Neuron (in vitro differentiated cells): ENCODE measurements at regions not wholly inside any gene's neighbourhood (a gene's known extent, or its start where the extent isn't known, plus 50 kb on each side); places are given as distances from the start of the nearest gene placed in this dataset.
"Not testable (repeated sequence)": the region's sequence is repeated elsewhere in the genome, so short reads cannot be mapped to it uniquely, and the experiment has no call there.

Experiments
- H2AFZ ChIP-seq: one replicate; pipeline ENCODE4 v1.6.1; 2013; ENCODE audit warnings: low read depth, mild to moderate bottlenecking, inconsistent platforms, low read length, moderate library complexity
- H3K27me3 ChIP-seq: one replicate; pipeline ENCODE4 v1.6.1; 2013; ENCODE audit warnings: low read length; ENCODE audit not compliant: insufficient read depth
- H3K36me3 ChIP-seq: one replicate; pipeline ENCODE4 v1.6.1; 2013; ENCODE audit warnings: low read length; ENCODE audit not compliant: insufficient read depth
- H3K4me1 ChIP-seq: one replicate; pipeline ENCODE4 v1.6.1; 2013; ENCODE audit warnings: low read length; ENCODE audit not compliant: insufficient read depth
- H3K4me3 ChIP-seq: 2 replicates; pipeline ENCODE4 v1.5.1; 2013; ENCODE audit warnings: mild to moderate bottlenecking, low read length, moderate library complexity
- H3K9me3 ChIP-seq: one replicate; pipeline ENCODE4 v1.6.1; 2013; ENCODE audit warnings: low read length

DNA sequence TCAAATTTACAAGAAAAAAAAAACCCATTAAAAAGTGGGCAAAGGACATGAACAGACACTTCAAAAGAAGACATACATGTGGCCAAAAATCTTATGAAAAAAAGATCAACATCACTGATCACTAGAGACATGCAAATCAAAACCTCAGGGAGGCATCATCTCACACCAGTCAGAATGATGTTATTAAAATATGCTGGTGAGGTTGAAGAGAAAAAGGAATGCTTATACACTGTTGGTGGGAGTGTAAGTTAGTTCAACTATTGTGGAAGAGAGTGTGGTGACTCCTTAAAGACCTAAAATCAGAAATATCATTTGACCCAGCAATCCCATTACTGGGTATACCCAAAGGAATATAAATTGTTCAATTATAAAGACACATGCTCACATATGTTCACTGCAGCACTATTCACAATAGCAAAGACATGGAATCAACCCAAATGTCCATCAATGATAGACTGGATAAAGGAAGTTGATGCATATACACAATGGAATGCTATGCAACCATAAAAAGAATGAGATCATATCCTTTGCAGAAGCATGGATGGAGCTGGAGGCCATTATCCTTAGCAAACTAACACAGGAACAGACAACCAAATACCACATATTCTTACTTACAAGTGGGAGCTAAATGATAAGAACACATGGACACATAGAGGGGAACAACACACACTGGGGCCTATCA, 100.3 kb upstream of the GALNT15 start:
- H3K36me3 ChIP-seq, H3K27me3 ChIP-seq, H3K4me3 ChIP-seq, H2AFZ ChIP-seq, H3K4me1 ChIP-seq, H3K9me3 ChIP-seq: not testable (repeated sequence)

GRCh38 chr3:16075647-16076046, 98.8 kb upstream of the GALNT15 start:
- Histone ChIP-seq H3K36me3 (no peaks in the 10 kb centered on the region), H3K4me3 (no peak overlapping the region), H3K9me3 (no peaks in the 10 kb centered on the region), H2AFZ (no peak overlapping the region), H3K4me1 (no peaks in the 10 kb centered on the region), H3K27me3 (no peaks in the 10 kb centered on the region)

DNA sequence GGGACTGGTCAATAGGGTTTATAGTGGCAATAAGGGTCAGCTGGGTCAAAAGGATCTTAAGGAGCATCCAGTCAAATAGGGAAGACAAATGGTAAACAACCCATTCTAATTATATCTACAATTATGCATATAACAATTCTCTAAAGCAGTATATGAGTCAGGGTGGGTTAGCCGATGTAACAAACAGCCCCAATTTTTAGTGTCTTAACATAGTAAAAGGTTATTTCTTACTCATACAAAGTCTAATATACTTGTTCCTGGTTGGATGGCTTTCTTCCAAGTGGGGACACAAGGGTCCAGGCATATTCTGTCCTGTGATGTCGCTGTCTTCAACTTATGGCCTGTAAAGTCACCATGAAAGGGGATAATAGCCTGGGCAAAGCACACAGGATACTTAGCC, 97.9 kb upstream of the GALNT15 start:
- no peak overlapping the region for H2AFZ ChIP-seq
- no peaks in the 10 kb centered on the region for H3K36me3 ChIP-seq
- H3K27me3 ChIP-seq = no peaks in the 10 kb centered on the region
- no peaks in the 10 kb centered on the region for H3K4me1 ChIP-seq
- H3K9me3 ChIP-seq = no peaks in the 10 kb centered on the region
- H3K4me3 ChIP-seq = no peak overlapping the region

GRCh38 chr3:16077146-16077545, 97.3 kb upstream of the GALNT15 start:
- H3K27me3 ChIP-seq = not testable (repeated sequence)

GRCh38 chr3:16077681-16078080, 96.8 kb upstream of the GALNT15 start:
- not testable (repeated sequence) for H3K4me1 ChIP-seq

More at GRCh38 chr3:16077146-16077545, 97.3 kb upstream of the GALNT15 start:
- not testable (repeated sequence) for H3K36me3 ChIP-seq, H3K4me3 ChIP-seq, H3K4me1 ChIP-seq, H2AFZ ChIP-seq, H3K9me3 ChIP-seq

GRCh38 chr3:16079519-16079918, 95.0 kb upstream of the GALNT15 start:
- H3K4me3 ChIP-seq = no peak overlapping the region
- no peaks in the 10 kb centered on the region for H3K36me3 ChIP-seq
- H3K27me3 ChIP-seq = no peaks in the 10 kb centered on the region
- no peak overlapping the region for H2AFZ ChIP-seq
- no peaks in the 10 kb centered on the region for H3K4me1 ChIP-seq
- H3K9me3 ChIP-seq = no peaks in the 10 kb centered on the region

More at GRCh38 chr3:16077681-16078080, 96.8 kb upstream of the GALNT15 start:
- H2AFZ ChIP-seq, H3K4me3 ChIP-seq, H3K36me3 ChIP-seq, H3K27me3 ChIP-seq, H3K9me3 ChIP-seq: not testable (repeated sequence)

DNA sequence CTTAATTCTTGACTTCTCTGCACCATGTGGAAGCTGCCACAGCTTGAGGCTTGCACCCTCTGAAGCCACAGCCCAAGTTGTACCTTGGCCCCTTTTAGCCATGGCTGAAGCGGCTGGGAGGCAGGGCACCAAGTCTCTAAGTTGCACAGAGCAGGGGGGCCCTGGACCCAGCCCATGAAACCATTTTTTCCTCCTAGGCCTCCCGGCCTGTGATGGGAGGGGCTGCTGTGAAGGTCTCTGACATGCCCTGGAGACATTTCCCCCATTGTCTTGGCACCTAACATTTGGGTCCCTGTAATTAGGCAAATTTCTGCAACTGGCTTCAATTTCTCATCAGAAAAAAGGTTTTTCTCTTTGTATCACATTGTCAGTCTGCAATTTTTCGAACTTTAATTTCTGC, 92.8 kb upstream of the GALNT15 start:
- no peaks in the 10 kb centered on the region for H3K27me3 ChIP-seq
- H3K9me3 ChIP-seq = no peaks in the 10 kb centered on the region
- no peaks in the 10 kb centered on the region for H3K36me3 ChIP-seq
- H3K4me1 ChIP-seq = no peaks in the 10 kb centered on the region
- no peak overlapping the region for H2AFZ ChIP-seq
- no peak overlapping the region for H3K4me3 ChIP-seq

DNA sequence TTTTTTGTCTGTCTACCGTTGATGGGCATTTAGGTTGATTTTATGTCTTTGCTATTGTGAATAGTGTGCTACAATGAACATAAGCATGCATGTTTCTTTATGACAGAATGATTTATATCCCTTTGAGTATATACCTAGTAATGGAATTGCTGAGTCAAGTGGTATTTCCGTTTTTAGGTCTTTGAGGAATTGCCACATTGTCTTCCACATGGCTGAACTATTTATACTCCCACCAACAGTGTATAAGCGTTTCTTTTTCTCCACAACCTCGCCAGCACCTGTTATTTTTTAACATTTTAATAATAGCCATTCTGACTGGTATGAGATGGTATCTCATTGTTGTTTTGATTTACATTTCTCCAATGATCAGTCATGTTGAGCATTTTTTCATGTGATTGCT, 89.6 kb upstream of the GALNT15 start:
- Histone ChIP-seq H3K4me1 (no peaks in the 10 kb centered on the region), H3K9me3 (no peaks in the 10 kb centered on the region), H3K27me3 (no peaks in the 10 kb centered on the region), H2AFZ (no peak overlapping the region), H3K4me3 (no peak overlapping the region), H3K36me3 (no peaks in the 10 kb centered on the region)

DNA sequence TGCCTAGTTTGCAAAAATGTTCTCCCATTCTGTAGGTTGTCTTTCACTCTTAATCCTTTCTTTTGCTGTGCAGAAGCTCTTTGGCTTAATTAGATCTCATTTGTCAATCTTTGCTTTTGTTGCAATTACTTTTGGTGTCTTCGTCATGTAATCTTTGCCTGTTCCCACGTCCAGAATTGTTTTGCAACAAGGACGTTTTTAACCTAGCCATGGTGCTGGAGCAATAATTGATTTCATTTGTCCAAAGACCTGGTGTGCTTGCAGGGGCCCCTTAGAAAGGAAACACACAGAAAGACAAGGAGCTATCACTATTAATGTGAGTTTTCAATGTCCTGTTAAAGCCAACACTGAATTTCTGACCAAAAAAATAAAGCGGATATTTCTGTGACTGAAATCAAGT, 89.1 kb upstream of the GALNT15 start:
- Histone ChIP-seq H3K4me3 (no peak overlapping the region), H3K36me3 (no peaks in the 10 kb centered on the region), H3K4me1 (no peaks in the 10 kb centered on the region), H2AFZ (no peak overlapping the region), H3K9me3 (no peaks in the 10 kb centered on the region), H3K27me3 (no peaks in the 10 kb centered on the region)

DNA sequence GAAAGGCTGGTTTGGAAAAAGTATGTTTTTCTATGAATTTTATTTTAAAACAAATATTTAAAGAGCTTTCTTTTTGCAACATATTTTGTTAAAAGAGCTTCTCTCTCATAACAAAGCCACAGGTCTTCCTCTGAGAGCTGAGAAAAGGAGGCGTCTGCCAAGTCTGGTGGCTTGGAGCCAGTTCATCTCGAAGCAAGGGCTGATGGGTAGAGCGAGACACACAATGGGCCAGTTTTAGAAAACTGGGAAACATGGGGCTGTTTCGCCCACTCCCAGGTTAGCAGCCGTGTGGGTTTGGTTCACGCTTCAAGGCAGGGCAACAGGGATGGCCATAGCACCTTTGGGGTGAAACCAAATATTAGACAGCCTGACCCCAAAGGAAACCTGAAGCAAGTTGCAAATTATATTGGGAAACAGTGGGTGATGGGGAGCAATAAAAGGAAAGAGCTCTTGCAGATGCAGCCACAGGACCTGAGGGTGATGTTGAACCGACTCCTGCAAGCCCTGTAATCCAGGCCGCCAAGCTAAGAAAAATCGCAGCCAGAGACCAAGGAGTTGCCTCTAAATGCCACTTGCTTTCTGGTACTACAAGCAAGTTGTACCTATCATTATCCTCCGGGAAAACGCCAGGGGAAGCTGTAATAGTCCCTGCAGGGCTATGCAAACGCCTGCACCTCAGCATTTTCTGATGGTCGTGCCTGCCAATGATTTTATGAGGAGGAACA, 88.4 kb upstream of the GALNT15 start:
- H3K36me3 ChIP-seq = no peaks in the 10 kb centered on the region
- H3K4me1 ChIP-seq = no peaks in the 10 kb centered on the region
- H2AFZ ChIP-seq = no peak overlapping the region
- no peaks in the 10 kb centered on the region for H3K27me3 ChIP-seq
- H3K9me3 ChIP-seq = no peaks in the 10 kb centered on the region
- no peak overlapping the region for H3K4me3 ChIP-seq

DNA sequence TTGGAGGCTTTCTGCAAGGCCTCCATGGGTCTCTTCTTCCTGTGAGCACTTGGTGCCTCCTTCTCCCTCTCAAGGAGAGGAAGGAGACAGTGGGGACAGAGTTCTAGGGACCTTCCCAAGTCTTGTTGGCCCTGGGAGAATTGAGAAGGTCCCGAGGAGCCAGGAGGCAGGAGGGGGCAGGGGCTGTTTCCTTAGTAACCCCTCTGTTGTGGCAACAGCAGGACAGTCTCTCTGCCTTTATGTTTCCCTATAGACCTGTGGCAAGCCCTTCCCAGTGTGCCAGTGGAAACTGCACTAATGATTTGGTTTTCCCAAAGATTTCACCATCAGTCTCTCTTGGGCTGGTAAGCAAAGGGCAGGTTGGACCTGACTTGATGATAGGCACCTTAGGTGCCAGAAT, 87.8 kb upstream of the GALNT15 start:
- H3K27me3 ChIP-seq = no peaks in the 10 kb centered on the region
- no peaks in the 10 kb centered on the region for H3K4me1 ChIP-seq

DNA sequence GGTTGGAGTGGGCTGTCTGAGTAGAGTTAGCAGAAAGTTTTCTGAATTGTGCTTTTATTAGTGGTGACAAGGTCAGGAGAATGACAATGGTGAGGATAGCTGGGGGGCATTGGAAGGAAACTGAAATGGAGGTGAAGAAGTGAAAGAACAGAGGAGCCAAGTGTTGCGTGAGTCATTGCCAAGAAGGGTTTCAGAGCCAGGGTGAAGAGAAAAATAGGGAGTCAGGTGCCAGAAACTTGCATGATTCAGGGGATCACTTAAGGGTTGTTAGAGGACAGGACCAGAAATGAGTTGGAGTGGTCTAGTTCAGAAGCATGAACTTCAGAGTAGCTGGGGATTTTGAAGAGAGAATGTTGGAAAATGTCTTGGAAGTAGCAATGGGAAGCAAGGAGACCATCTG, 86.0 kb upstream of the GALNT15 start:
- Histone ChIP-seq H3K27me3 (no peaks in the 10 kb centered on the region), H3K4me3 (no peak overlapping the region), H2AFZ (no peak overlapping the region), H3K4me1 (no peaks in the 10 kb centered on the region), H3K9me3 (no peaks in the 10 kb centered on the region), H3K36me3 (no peaks in the 10 kb centered on the region)

More for the DNA sequence above, 87.8 kb upstream of the GALNT15 start:
- Histone ChIP-seq H3K4me3 (no peak overlapping the region), H3K36me3 (no peaks in the 10 kb centered on the region), H2AFZ (no peak overlapping the region), H3K9me3 (no peaks in the 10 kb centered on the region)

DNA sequence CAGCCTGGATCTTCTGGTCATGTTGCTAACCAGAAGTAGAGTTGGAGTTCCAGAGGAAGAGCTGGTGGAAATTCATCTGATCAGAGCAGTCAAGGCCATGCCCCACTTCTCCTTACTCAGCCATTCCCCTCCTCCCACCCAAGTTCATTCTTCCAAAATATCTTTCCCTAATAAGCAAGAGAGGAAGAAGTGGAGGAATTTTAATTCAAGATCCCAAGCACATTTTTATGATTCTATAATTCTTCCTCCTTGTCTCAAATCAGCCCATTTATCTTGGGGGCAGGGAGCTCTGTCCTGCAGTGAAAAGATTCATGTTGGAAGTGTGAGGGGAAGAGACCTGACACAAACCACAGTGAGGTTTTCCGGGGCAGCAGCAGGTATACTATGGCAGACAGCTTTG, 85.0 kb upstream of the GALNT15 start:
- Histone ChIP-seq H3K27me3 (no peaks in the 10 kb centered on the region), H2AFZ (no peak overlapping the region), H3K9me3 (no peaks in the 10 kb centered on the region), H3K4me3 (no peak overlapping the region), H3K36me3 (no peaks in the 10 kb centered on the region), H3K4me1 (no peaks in the 10 kb centered on the region)

DNA sequence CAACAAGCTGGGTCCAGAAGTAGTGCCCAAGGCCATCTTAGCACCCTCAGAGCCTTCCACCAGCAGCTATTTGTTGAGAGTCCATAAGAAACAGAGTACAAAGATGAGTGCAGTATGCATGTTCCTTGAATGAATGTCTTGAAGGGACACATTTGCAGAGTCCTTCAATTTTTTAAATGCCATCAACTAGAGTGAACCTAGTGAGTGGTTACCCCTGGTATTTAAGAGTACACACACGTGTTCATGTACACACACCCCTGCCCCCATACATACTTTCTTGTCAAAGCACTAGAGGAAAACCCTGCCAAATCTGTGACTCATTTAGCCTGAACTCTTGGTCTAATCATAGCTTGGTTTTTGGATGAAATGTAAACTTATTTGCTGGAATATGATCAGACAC, 84.5 kb upstream of the GALNT15 start:
- no peaks in the 10 kb centered on the region for H3K4me1 ChIP-seq

More for the DNA sequence above, 84.5 kb upstream of the GALNT15 start:
- Histone ChIP-seq H3K9me3 (no peaks in the 10 kb centered on the region), H3K4me3 (no peak overlapping the region), H3K27me3 (no peaks in the 10 kb centered on the region), H3K36me3 (no peaks in the 10 kb centered on the region), H2AFZ (no peak overlapping the region)
